SHP77 treated with DMSO at 0.1 percent for 48 hours (cell line): ENCODE measurements at regions not wholly inside any gene's neighbourhood (a gene's known extent, or its start where the extent isn't known, plus 50 kb on each side); places are given as distances from the start of the nearest gene placed in this dataset.

ENCODE experiments used
- DNase-seq: peaks from one replicate; lab custom pipeline; 2025; lab: John Stamatoyannopoulos, UW

DNA sequence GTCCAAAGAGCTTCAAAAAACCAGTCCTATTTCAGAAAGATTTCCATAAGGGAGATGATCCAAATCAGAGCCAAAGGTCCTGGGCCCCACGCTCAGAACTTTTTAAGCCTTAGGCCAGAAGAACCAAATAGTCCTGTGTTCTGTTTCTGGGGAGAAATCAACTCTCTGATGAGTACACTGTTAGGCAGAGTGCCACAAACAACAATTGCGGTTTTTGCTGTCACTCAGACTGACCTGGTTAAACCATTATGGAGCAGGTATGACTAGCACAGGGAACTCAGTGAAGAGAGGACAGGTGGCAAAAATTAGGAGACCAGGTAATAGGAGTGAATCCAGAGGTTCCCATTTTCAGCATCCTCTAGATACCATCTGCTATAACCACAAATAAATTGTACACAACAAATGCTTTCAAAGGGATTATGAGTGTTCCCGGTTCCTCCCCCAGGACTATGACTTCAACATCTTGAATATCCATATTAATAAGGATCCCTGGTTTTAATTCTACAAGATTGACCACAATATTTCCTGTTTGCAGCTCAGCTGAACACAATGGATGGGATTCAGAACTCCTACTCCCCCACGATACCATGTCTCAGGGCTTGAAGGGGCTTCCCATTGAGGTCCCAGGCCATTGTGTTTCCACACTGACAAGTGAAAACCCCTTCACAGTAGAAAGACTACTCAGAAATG is 52.1 kb upstream of the FREM1 start:
- no peak for DNase-seq

DNA sequence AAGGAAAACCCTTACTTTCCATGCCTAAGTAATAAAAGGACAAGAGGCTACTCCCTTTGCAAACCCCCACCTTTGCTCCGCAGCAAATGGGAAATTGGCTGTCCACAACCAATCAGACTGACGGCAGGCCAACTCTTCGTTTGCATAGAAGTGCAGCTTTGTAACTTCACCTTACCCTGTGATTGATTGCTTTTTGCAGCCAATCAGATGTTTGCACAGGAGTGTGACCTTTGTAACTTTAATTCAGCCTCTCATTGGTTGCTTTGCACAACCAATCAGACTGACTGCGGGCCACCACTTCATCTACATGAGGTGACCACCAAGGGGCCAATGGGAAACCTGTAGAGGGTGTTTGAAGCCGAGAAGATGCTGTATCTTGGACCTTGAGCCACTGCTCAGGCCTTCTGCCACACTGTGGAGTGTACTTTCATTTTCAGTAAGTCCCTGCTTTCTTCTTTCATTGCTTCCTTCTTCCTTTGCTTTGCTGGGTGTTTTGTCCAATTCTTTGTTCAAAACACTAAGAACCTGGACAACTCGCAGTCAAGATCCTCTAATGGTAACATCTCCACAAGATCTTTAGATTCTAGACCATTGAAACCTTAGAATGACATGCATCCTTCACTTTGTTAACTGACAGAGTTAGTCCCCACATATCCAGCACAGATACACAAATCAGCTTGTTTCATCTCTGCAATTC is 51.3 kb upstream of the FREM1 start:
- no peak for DNase-seq

DNA sequence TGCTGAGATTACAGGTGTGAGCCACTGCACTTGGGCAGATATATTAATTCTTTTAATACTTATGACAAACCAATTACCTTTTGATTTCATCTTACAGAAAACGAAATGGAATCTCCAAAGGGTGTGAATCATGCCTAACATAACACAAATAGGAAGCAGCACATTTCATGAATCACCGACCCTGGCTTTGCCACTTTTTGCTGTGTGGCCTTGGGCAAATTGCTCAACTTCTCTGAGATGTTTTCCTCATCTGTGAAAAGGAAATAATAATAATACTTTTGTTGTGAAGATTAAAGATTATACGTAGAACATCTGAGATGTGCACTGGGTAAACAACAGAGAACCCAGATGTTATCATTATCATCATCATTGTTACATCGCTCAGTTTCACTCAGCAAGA is 50.7 kb upstream of the FREM1 start:
- DNase-seq, result no peak
